HEK293T (cell line): ENCODE measurements at regions not wholly inside any gene's neighbourhood (a gene's known extent, or its start where the extent isn't known, plus 50 kb on each side); places are given as distances from the start of the nearest gene placed in this dataset.

Experiments used
- ARNT ChIP-seq: fragments of 450-650 bp; IDR thresholded peaks from 2 replicates; pipeline ENCODE4 v1.6.1; 2017; ENCODE audit warnings: mild to moderate bottlenecking
- BHLHE40 ChIP-seq: fragments of 450-650 bp; IDR thresholded peaks from 2 replicates; pipeline ENCODE4 v1.6.1; 2016; ENCODE audit warnings: mild to moderate bottlenecking, moderate library complexity, borderline replicate concordance
- ELF4 ChIP-seq: fragments of 450-650 bp; IDR thresholded peaks from 2 replicates; pipeline ENCODE4 v1.6.1; 2017; ENCODE audit warnings: antibody characterized with exemption
- FOXA1 ChIP-seq: fragments of 450-650 bp; IDR thresholded peaks from 2 replicates; pipeline ENCODE4 v1.6.1; 2016; ENCODE audit warnings: mild to moderate bottlenecking
- FOXK2 ChIP-seq: fragments of 450-650 bp; IDR thresholded peaks from 2 replicates; pipeline ENCODE4 v1.6.1; 2016; ENCODE audit warnings: mild to moderate bottlenecking
- FOXM1 ChIP-seq: fragments of 450-650 bp; IDR thresholded peaks from 2 replicates; pipeline ENCODE4 v1.6.1; 2017; ENCODE audit warnings: mild to moderate bottlenecking, borderline replicate concordance
- HDGF ChIP-seq: fragments of 450-650 bp; IDR thresholded peaks from 2 replicates; pipeline ENCODE4 v1.6.1; 2017; ENCODE audit warnings: antibody characterized with exemption, borderline replicate concordance
- NFRKB ChIP-seq: fragments of 450-650 bp; IDR thresholded peaks from 2 replicates; pipeline ENCODE4 v1.6.1; 2016; ENCODE audit warnings: mild to moderate bottlenecking, moderate library complexity
- SP1 ChIP-seq: fragments of 450-650 bp; IDR thresholded peaks from 2 replicates; pipeline ENCODE4 v1.6.1; 2017
- SUZ12 ChIP-seq: fragments of 450-650 bp; IDR thresholded peaks from 2 replicates; pipeline ENCODE4 v1.6.1; 2016; ENCODE audit warnings: mild to moderate bottlenecking
- TARDBP ChIP-seq: fragments of 450-650 bp; IDR thresholded peaks from 2 replicates; pipeline ENCODE4 v1.6.1; 2016
- ZNF384 ChIP-seq: fragments of 450-650 bp; IDR thresholded peaks from 2 replicates; pipeline ENCODE4 v1.6.1; 2016
- TF ChIP-seq, protein P1 (sequence below): fragments of 450-650 bp; IDR thresholded peaks from 2 replicates; pipeline ENCODE4 v1.6.1; 2016

DNA sequence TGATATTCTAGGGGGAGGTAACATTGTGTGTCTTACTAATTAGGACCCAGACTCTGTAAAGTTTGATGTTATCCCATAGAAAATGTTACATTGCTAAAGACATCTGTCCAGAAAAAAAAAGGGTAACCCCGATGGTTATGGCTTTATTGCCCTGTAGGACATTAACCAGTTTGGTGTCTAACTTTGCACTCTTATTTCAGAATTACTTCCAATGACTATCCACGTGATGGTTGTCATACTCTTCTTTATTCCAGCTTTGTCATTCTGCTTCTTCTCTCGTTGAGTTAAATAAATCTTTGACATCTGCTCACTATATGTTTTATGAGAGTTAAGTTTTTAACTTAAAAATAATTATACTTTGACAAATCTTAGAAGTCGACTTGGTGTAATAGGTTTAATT lies 180.4 kb upstream of the ANKRD55 start:
- TF ChIP-seq, protein P1, sequence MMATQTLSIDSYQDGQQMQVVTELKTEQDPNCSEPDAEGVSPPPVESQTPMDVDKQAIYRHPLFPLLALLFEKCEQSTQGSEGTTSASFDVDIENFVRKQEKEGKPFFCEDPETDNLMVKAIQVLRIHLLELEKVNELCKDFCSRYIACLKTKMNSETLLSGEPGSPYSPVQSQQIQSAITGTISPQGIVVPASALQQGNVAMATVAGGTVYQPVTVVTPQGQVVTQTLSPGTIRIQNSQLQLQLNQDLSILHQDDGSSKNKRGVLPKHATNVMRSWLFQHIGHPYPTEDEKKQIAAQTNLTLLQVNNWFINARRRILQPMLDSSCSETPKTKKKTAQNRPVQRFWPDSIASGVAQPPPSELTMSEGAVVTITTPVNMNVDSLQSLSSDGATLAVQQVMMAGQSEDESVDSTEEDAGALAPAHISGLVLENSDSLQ: no peak
- TF ChIP-seq FOXA1 (no peak), HDGF (no peak), ARNT (no peak), ELF4 (no peak), SP1 (no peak), BHLHE40 (no peak), TARDBP (no peak), FOXM1 (no peak), FOXK2 (no peak), NFRKB (no peak), ZNF384 (no peak), SUZ12 (no peak)
